ENCODE measurements at regions not wholly inside any gene's neighbourhood (a gene's known extent, or its start where the extent isn't known, plus 50 kb on each side); places are given as distances from the start of the nearest gene placed in this dataset.

DNA sequence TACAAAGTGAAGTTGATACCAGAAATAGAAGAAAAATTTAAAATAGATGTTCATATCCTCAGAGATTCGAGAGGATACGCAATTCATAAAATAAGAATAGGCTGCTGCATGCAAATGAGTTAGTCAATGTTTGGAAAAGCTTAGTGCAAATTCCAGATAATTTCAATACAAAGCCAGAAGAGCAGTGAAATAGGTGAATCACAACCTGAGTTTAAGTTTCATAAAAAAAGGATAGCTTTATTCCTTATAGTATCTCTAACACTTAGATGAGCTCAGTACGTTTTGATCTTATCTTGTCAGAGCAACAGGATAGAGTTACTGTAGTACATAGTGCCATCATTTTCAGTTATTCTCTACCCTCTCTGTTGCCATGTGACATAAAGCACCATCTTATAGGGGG is 653.4 kb upstream of the ZNF608 start:
- no peaks in the 10 kb centered on the region for H3K4me1 ChIP-seq
- DNase-seq (ENCODE audit: low read depth in 1 of 2, low spot score in 1 of 2) (no peak), FAIRE-seq (no peak), ATAC-seq (no peak)
- ChIA-PET CTCF (interaction anchor here (1.0 to 1.2 kb wide), 2 partner anchors 24 to 27 kb away, joined by 3 read pairs; no protein-coding TSS in a partner anchor), POLR2A (no interaction called here)
- WGBS (ENCODE audit: missing lambda C conversion rate) = 57% methylated on average over 3 of the region's 3 CpGs
- TF ChIP-seq E2F6 (IDR thresholded peaks at IDR 0.05; ENCODE audit: borderline replicate concordance, low read depth) = no peak
- no peak for TF ChIP-seq PHF8 (IDR thresholded peaks at IDR 0.05; ENCODE audit: borderline replicate concordance, low read depth)
- no peak for TF ChIP-seq NFE2L2 (conservative IDR thresholded peaks at IDR 0.05; ENCODE audit: low read length)
- no peak for TF ChIP-seq HDAC2 (IDR thresholded peaks at IDR 0.05)
- no peak for TF ChIP-seq GATA3 (IDR thresholded peaks at IDR 0.05; ENCODE audit: borderline replicate concordance)
- no peak for TF ChIP-seq CHD4 (IDR thresholded peaks at IDR 0.05; ENCODE audit: borderline replicate concordance)
- TF ChIP-seq FOXS1 (CRISPR knock-in tag; IDR thresholded peaks at IDR 0.05) = no peak
- TF ChIP-seq CBX2 (IDR thresholded peaks at IDR 0.05; ENCODE audit: borderline replicate concordance, low read depth) = no peak
- TF ChIP-seq, protein P1, sequence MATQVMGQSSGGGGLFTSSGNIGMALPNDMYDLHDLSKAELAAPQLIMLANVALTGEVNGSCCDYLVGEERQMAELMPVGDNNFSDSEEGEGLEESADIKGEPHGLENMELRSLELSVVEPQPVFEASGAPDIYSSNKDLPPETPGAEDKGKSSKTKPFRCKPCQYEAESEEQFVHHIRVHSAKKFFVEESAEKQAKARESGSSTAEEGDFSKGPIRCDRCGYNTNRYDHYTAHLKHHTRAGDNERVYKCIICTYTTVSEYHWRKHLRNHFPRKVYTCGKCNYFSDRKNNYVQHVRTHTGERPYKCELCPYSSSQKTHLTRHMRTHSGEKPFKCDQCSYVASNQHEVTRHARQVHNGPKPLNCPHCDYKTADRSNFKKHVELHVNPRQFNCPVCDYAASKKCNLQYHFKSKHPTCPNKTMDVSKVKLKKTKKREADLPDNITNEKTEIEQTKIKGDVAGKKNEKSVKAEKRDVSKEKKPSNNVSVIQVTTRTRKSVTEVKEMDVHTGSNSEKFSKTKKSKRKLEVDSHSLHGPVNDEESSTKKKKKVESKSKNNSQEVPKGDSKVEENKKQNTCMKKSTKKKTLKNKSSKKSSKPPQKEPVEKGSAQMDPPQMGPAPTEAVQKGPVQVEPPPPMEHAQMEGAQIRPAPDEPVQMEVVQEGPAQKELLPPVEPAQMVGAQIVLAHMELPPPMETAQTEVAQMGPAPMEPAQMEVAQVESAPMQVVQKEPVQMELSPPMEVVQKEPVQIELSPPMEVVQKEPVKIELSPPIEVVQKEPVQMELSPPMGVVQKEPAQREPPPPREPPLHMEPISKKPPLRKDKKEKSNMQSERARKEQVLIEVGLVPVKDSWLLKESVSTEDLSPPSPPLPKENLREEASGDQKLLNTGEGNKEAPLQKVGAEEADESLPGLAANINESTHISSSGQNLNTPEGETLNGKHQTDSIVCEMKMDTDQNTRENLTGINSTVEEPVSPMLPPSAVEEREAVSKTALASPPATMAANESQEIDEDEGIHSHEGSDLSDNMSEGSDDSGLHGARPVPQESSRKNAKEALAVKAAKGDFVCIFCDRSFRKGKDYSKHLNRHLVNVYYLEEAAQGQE (IDR thresholded peaks at IDR 0.05) = no peak
- no peak for TF ChIP-seq EHF (CRISPR knock-in tag; IDR thresholded peaks at IDR 0.05)
- TF ChIP-seq, protein P2, sequence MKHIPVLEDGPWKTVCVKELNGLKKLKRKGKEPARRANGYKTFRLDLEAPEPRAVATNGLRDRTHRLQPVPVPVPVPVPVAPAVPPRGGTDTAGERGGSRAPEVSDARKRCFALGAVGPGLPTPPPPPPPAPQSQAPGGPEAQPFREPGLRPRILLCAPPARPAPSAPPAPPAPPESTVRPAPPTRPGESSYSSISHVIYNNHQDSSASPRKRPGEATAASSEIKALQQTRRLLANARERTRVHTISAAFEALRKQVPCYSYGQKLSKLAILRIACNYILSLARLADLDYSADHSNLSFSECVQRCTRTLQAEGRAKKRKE (CRISPR knock-in tag; IDR thresholded peaks at IDR 0.05; ENCODE audit: low read depth) = no peak
- TF ChIP-seq POLR2A (IDR thresholded peaks at IDR 0.05; ENCODE audit: low read length) = no peak
- no peak for TF ChIP-seq TFCP2L1 (CRISPR knock-in tag; IDR thresholded peaks at IDR 0.05)
- no peak for TF ChIP-seq USF2 (IDR thresholded peaks at IDR 0.05)
- no peak for TF ChIP-seq RNF2 (IDR thresholded peaks at IDR 0.05; ENCODE audit: borderline replicate concordance, low read depth)
- H3K4me2 ChIP-seq = no peak overlapping the region
- H3K4me3 ChIP-seq = no peak overlapping the region
- H3K27ac ChIP-seq = no peak overlapping the region
- H3K9me3 ChIP-seq = no peaks in the 10 kb centered on the region; the same call in 2 of the 3 replicates

DNA sequence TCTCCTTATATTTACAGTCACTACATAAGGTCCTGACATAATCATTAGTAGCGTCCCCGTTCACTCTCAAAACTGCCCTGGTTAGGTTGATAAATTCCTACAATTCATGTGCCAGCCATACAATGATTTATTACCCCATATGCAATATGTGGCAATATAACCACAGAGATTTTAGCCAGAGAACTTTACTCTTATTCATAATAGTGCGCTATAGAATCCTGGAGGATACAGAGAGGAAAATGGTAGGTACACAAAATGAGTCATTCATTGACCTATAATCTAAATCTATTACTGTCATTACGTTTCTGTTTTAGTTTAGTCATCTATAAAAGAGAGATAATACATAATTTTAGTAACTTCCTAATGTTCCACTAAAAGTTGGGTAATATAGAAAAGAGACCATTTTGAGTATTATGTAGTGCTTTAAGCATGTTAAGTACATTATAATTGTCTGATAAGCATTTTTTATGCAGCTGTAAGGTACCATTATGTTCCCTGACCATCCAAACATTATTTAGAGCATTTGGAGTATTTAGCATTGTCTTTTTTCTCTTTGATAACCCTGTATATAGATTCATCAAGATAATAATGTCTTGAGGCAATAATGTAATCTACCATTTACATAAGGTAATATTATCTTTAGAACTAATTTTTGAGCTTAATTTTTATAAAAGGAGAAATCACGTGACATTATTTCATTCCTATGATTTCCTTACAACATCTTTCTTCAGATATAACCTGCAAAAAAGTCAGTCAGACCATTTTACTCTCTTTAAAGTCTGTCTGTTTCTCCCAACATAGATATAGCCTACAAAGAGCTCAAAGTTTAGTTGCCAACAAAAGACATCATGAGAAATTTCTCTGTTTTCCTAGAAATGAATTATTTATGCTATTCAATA is 655.5 kb upstream of the ZNF608 start:
- Histone ChIP-seq H3K4me3 (no peak overlapping the region), H3K4me2 (no peak overlapping the region), H3K4me1 (no peaks in the 10 kb centered on the region), H3K27ac (no peak overlapping the region), H3K9me3 (peaks cover 11% of the 10 kb centered on the region; the same call in 1 of the 3 replicates)
- CTCF ChIA-PET = no interaction called here
- TF ChIP-seq PHF8 (IDR thresholded peaks at IDR 0.05; ENCODE audit: borderline replicate concordance, low read depth) = no peak
- peak; percentile 46 for TF ChIP-seq MAFK (IDR thresholded peaks at IDR 0.05; ENCODE audit: partially characterized antibody)
- POLR2A ChIA-PET = no interaction called here
- WGBS (ENCODE audit: missing lambda C conversion rate) = 62% methylated on average over 5 of the region's 5 CpGs
- DNase-seq (ENCODE audit: low read depth in 1 of 2, low spot score in 1 of 2) (no peak), FAIRE-seq (no peak), ATAC-seq (no peak)

GRCh38 chr5:125402787-125403186 is 656.3 kb upstream of the ZNF608 start:
- CTCF ChIA-PET = no interaction called here
- Histone ChIP-seq H3K4me2 (no peak overlapping the region), H3K4me3 (no peak overlapping the region), H3K4me1 (no peaks in the 10 kb centered on the region), H3K27ac (no peak overlapping the region), H3K9me3 (peaks cover 11% of the 10 kb centered on the region; the same call in 1 of the 3 replicates)
- FAIRE-seq (no peak), ATAC-seq (no peak), DNase-seq (ENCODE audit: low read depth in 1 of 2, low spot score in 1 of 2) (no peak)
- 35% methylated on average over 4 of the region's 4 CpGs for WGBS (ENCODE audit: missing lambda C conversion rate)
- POLR2A ChIA-PET = no interaction called here
- TF ChIP-seq RARB (CRISPR knock-in tag; IDR thresholded peaks at IDR 0.05) (no peak), BCL3 (IDR thresholded peaks at IDR 0.05) (no peak), HOXA7 (CRISPR knock-in tag; IDR thresholded peaks at IDR 0.05) (no peak), EHMT2 (IDR thresholded peaks at IDR 0.05; ENCODE audit: low read depth) (no peak), CBX2 (IDR thresholded peaks at IDR 0.05; ENCODE audit: borderline replicate concordance, low read depth) (no peak), MAX (IDR thresholded peaks at IDR 0.05) (no peak), HDAC2 (IDR thresholded peaks at IDR 0.05) (no peak)
- TF ChIP-seq, protein P3, sequence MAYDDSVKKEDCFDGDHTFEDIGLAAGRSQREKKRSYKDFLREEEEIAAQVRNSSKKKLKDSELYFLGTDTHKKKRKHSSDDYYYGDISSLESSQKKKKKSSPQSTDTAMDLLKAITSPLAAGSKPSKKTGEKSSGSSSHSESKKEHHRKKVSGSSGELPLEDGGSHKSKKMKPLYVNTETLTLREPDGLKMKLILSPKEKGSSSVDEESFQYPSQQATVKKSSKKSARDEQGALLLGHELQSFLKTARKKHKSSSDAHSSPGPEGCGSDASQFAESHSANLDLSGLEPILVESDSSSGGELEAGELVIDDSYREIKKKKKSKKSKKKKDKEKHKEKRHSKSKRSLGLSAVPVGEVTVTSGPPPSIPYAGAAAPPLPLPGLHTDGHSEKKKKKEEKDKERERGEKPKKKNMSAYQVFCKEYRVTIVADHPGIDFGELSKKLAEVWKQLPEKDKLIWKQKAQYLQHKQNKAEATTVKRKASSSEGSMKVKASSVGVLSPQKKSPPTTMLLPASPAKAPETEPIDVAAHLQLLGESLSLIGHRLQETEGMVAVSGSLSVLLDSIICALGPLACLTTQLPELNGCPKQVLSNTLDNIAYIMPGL (CRISPR knock-in tag; IDR thresholded peaks at IDR 0.05; ENCODE audit: borderline replicate concordance) = no peak
